OCI-LY7 (cell line): ENCODE measurements at regions not wholly inside any gene's neighbourhood (a gene's known extent, or its start where the extent isn't known, plus 50 kb on each side); places are given as distances from the start of the nearest gene placed in this dataset.

Experiments used
- BruUV-seq: library from RNA; stranded (reverse); fragments of 400-500 nt; replicated peaks from 2 replicates; lab custom pipeline; 2021; lab: Mats Ljungman, UMichigan
- CTCF ChIA-PET: fragments of 300-600 bp; sonication (Branson Sonifier 250); formaldehyde crosslinking; loops from one replicate; lab custom pipeline; 2022; ENCODE audit warnings: antibody characterized with exemption; ENCODE audit not compliant: unreplicated experiment; lab: Charles Lee
- POLR2A ChIA-PET: fragments of 300-600 bp; sonication (Branson Sonifier 250); formaldehyde crosslinking; loops from one replicate; lab custom pipeline; 2022; ENCODE audit warnings: antibody characterized with exemption; lab: Charles Lee
- DNase-seq: peaks from one replicate; pipeline ENCODE4 v3.0.0-alpha.2; 2015; ENCODE audit warnings: low spot score
- H2AFZ ChIP-seq: fragments of 200-600 bp; sonication (generic), shearing (Covaris generic); 2 replicates; pipeline ENCODE4 v1.6.1; 2014; ENCODE audit warnings: mild to moderate bottlenecking, antibody characterized with exemption, low read length, moderate library complexity
- H3K27ac ChIP-seq: fragments of 200-600 bp; sonication (generic); 2 replicates; pipeline ENCODE4 v1.5.1; 2014; ENCODE audit warnings: mixed run types, low read depth, mild to moderate bottlenecking, moderate library complexity, low read length, inconsistent platforms; ENCODE audit not compliant: poor library complexity, severe bottlenecking
- H3K36me3 ChIP-seq: fragments of 200-600 bp; sonication (generic); 2 replicates; pipeline ENCODE4 v1.6.1; 2014; ENCODE audit warnings: mild to moderate bottlenecking, antibody characterized with exemption, low read length, moderate library complexity, mixed read lengths; ENCODE audit not compliant: insufficient read depth
- H3K4me1 ChIP-seq: fragments of 200-600 bp; sonication (generic); 2 replicates; pipeline ENCODE4 v1.5.1; 2014; ENCODE audit warnings: mild to moderate bottlenecking, low read length; ENCODE audit not compliant: insufficient read depth, poor library complexity, severe bottlenecking
- H3K4me2 ChIP-seq: fragments of 200-600 bp; sonication (generic); 2 replicates; pipeline ENCODE4 v1.6.1; 2014; ENCODE audit warnings: mild to moderate bottlenecking, low read length
- H3K4me3 ChIP-seq: fragments of 200-600 bp; sonication (generic); 2 replicates; pipeline ENCODE4 v1.5.1; 2014; ENCODE audit warnings: mild to moderate bottlenecking, low read depth, low read length; ENCODE audit not compliant: poor library complexity, severe bottlenecking
- H3K79me2 ChIP-seq: fragments of 200-600 bp; sonication (generic); 2 replicates; pipeline ENCODE4 v1.6.1; 2016; ENCODE audit warnings: low read depth, mild to moderate bottlenecking, low read length, moderate library complexity, mixed read lengths; ENCODE audit not compliant: insufficient read depth
- H3K9me2 ChIP-seq: fragments of 200-600 bp; sonication (generic); 2 replicates; pipeline ENCODE4 v1.6.1; 2016; ENCODE audit warnings: mild to moderate bottlenecking, low read length, mixed read lengths; ENCODE audit not compliant: insufficient read depth
- H3K9me3 ChIP-seq: fragments of 200-600 bp; sonication (generic); 2 replicates; pipeline ENCODE4 v1.6.1; 2014; ENCODE audit warnings: mild to moderate bottlenecking, mixed run types, low read length, mixed read lengths
- H4K20me1 ChIP-seq: fragments of 200-600 bp; sonication (generic); 2 replicates; pipeline ENCODE4 v1.6.1; 2014; ENCODE audit warnings: mild to moderate bottlenecking, antibody characterized with exemption, low read length, moderate library complexity, mixed read lengths; ENCODE audit not compliant: insufficient read depth
- CTCF ChIP-seq: fragments of 200-600 bp; sonication (generic); conservative IDR thresholded peaks from 2 replicates; pipeline ENCODE4 v1.5.1; 2014; ENCODE audit warnings: mild to moderate bottlenecking, antibody characterized with exemption, low read length, moderate library complexity, mixed read lengths
- EZH2phosphoT487 ChIP-seq: fragments of 200-600 bp; sonication (generic); IDR thresholded peaks from 2 replicates; pipeline ENCODE4 v1.6.1; 2018; ENCODE audit warnings: low read depth, borderline replicate concordance, mild to moderate bottlenecking, mixed run types, antibody characterized with exemption, low read length, moderate library complexity, mixed read lengths
- intact Hi-C: fragments of 100-400 bp; cut with micrococcal nuclease; formaldehyde crosslinking; loops from one replicate; pipeline ENCODE4 v1.10.0; 2022; ENCODE audit not compliant: unreplicated experiment

GRCh38 chr5:72604798-72605154 lies 97.6 kb upstream of the ZNF366 start:
- Histone ChIP-seq H3K9me3 (no peaks in the 10 kb centered on the region), H4K20me1 (no peaks in the 10 kb centered on the region), H3K9me2 (no peaks in the 10 kb centered on the region), H3K27ac (no peak overlapping the region), H3K4me1 (no peaks in the 10 kb centered on the region), H3K4me3 (no peak overlapping the region), H3K4me2 (no peak overlapping the region), H2AFZ (no peak overlapping the region), H3K79me2 (no peaks in the 10 kb centered on the region), H3K36me3 (no peaks in the 10 kb centered on the region)
- ChIA-PET POLR2A (no interaction called here), CTCF (no interaction called here)
- BruUV-seq, result no TSS peak
- intact Hi-C loops, result no loop called here
- no peak for DNase-seq
- TF ChIP-seq CTCF (no peak), EZH2phosphoT487 (no peak)

GRCh38 chr5:72604111-72604797 lies 97.0 kb upstream of the ZNF366 start:
- Histone ChIP-seq H2AFZ (no peak overlapping the region), H3K9me2 (no peaks in the 10 kb centered on the region), H3K9me3 (0 out of 2 replicates have a peak, but pooled peaks cover 2% of the 10 kb centered on the region), H3K4me2 (no peak overlapping the region), H4K20me1 (no peaks in the 10 kb centered on the region), H3K36me3 (no peaks in the 10 kb centered on the region), H3K27ac (no peak overlapping the region), H3K4me3 (no peak overlapping the region), H3K4me1 (no peaks in the 10 kb centered on the region), H3K79me2 (no peaks in the 10 kb centered on the region)
- intact Hi-C loops, result no loop called here
- CTCF ChIA-PET, result no interaction called here
- TF ChIP-seq CTCF, result no peak
- no peak for TF ChIP-seq EZH2phosphoT487
- POLR2A ChIA-PET, result no interaction called here
- BruUV-seq, result no TSS peak
- DNase-seq, result no peak
